HFF-Myc (cell line): ENCODE measurements at regions not wholly inside any gene's neighbourhood (a gene's known extent, or its start where the extent isn't known, plus 50 kb on each side); places are given as distances from the start of the nearest gene placed in this dataset.
A peak's percentile ranks its signal among the peaks of the same experiment; 100 is the strongest.
"Not testable (repeated sequence)": the region's sequence is repeated elsewhere in the genome, so short reads cannot be mapped to it uniquely, and the experiment has no call there.

Source experiments
- DNase-seq: peaks from one replicate; pipeline ENCODE4 v3.0.0-alpha.2; 2011; ENCODE audit warnings: low read depth; ENCODE audit errors: extremely low read depth
- H3K4me3 ChIP-seq: replicated peaks from 2 replicates; pipeline ENCODE4 v1.5.1; 2011; ENCODE audit warnings: low read depth, mild to moderate bottlenecking, control low read depth, low read length
- TF ChIP-seq, protein P1 (sequence below): IDR thresholded peaks from 2 replicates; pipeline ENCODE4 v1.5.1; 2012; ENCODE audit warnings: mild to moderate bottlenecking, low read depth, low read length, control low read depth; ENCODE audit errors: missing control alignments

DNA sequence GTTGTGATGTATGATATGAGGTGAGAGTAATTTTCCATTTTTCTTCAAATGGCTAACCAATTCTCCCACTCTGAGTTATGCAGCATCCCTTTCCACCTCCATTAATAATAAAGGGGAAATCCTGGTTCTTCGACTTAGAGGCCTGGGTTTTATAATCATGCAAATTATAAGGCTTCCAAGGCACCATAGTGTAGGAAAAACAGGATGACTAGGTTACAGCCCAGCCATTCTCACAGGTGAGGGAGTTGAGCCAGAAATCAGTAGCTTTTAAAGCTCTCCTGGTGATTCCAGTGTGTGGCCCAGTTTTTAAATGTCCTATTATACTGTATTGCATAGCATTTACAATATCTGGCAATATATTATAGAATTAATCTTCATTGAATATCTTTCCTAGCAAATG lies 203.1 kb downstream of the ARHGEF9 start:
- TF ChIP-seq, protein P1, sequence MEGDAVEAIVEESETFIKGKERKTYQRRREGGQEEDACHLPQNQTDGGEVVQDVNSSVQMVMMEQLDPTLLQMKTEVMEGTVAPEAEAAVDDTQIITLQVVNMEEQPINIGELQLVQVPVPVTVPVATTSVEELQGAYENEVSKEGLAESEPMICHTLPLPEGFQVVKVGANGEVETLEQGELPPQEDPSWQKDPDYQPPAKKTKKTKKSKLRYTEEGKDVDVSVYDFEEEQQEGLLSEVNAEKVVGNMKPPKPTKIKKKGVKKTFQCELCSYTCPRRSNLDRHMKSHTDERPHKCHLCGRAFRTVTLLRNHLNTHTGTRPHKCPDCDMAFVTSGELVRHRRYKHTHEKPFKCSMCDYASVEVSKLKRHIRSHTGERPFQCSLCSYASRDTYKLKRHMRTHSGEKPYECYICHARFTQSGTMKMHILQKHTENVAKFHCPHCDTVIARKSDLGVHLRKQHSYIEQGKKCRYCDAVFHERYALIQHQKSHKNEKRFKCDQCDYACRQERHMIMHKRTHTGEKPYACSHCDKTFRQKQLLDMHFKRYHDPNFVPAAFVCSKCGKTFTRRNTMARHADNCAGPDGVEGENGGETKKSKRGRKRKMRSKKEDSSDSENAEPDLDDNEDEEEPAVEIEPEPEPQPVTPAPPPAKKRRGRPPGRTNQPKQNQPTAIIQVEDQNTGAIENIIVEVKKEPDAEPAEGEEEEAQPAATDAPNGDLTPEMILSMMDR = no peak
- no peak for DNase-seq

DNA sequence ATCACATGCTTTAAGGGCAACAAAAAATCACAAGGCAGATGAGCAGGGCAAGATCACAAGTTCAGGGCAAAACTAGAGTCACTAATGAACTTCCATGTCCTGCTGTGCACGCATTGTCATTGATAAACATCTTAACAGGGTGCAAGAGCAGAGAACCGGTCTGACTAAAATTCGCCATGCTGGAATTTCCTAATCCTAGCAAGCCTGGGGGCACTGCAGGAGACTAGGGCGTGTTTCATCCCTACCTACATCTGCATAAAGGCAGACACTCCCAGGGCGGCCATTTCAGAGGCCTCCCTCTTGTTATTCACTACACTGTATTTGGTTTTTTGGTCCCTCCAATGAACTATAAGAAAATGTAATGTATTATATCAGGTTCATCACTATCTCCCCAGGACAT lies 203.6 kb downstream of the ARHGEF9 start:
- TF ChIP-seq, protein P1 = no peak
- no peak overlapping the region for H3K4me3 ChIP-seq
- no peak for DNase-seq

More for the DNA sequence above, 203.1 kb downstream of the ARHGEF9 start:
- H3K4me3 ChIP-seq = no peak overlapping the region

DNA sequence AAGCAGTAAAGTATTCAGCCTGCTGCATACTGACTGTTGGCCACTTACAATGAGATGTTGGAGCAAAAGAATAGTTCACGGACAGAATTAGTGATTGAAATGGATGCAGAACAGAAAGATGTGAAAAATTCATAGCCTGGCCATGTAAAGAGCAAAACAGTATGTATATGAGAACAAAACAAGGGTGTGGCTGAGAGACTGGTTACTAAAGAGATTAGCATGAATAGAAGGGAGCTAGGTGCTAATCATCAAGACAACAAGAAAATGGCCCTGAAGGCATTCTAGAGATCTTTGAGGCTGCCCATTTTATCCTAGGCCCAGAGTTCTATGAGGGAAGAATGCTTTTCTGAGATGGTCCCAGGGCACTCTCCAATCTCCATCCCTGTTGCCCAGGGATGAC lies 208.5 kb downstream of the ARHGEF9 start:
- TF ChIP-seq, protein P1 = no peak
- no peak for DNase-seq
- no peak overlapping the region for H3K4me3 ChIP-seq

DNA sequence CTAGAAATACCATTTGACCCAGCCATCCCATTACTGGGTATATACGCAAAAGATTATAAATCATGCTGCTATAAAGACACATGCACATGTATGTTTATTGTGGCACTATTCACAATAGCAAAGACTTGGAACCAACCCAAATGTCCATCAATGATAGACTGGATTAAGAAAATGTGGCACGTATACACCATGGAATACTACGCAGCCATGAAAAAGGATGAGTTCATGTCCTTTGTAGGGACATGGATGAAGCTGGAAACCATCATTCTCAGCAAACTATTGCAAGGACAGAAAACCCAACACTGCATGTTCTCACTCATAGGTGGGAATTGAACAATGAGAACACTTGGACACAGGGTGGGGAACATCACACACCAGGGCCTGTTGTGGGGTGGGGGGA lies 209.3 kb downstream of the ARHGEF9 start:
- DNase-seq, H3K4me3 ChIP-seq: not testable (repeated sequence)

DNA sequence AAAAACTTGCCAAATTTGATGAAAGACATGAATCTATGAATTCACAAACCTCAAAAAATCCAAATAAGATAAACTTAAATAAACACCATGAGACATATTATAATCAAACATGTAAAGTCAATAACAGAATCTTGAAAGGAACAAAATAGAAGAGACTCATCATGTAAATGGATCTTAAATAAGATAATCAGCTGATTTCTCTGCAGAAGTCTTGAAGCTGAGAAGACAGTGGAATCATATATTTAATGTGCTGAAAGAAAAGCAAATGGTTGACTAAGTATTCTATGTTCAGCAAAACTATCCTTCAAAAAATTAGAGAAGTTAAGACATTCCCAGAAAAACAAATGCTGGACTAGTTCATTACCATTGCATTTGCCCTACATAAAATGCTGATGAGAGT lies 215.7 kb upstream of the SPIN4 start:
- no peak overlapping the region for H3K4me3 ChIP-seq
- DNase-seq = no peak
- TF ChIP-seq, protein P1 = no peak

DNA sequence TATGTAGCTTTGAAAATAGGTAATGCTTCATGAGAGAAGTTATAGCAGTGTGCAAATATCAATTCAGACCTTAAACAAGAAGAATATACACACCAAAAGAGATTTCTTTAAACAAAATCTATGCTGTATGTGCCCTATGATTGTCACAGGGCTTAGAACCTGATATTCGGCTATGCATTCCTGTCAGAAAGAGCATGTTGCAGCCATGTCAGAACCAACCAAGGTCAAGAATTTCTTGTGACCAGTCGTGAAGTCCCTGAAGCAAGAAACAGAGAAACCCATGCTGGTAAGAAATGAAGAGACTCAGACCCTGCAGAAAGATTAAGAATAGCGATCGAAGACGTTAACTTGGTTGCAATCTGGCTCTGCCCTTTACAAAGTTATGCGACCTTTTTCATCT lies 210.3 kb upstream of the SPIN4 start:
- peak overlapping the region; percentile 79 for H3K4me3 ChIP-seq
- DNase-seq = no peak
- TF ChIP-seq, protein P1 = no peak

DNA sequence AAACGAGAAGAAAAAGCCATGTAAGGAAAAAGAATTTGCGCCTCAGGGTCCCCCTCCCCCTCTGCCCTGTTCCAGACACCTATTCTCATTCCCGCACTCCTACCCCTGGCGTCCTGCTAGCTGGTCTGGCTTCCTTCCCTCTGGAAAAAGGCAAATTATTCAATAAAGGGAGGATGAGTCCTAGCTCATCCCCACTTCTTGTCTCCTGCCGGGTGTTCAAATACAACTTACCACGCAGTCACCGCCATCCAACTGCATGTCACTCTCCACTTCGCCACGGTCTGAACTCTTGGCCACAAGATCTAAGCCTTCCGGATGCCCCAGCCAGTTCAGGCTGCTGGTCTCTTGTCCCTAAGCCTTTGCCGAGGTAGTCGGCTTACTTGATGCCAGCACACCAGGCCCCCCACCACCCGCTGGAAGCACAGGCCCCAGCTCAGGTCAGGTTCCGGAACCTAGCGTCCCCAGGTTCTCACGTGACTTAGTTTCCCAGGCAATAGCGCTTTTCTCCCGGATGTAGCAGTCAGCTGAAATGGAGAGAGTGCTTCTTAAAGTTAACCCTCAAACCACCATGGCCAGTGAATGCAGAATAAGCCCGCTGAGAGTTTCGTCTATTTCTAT lies 209.6 kb upstream of the SPIN4 start:
- peak overlapping the region; percentile 79 for H3K4me3 ChIP-seq
- peak; percentile 33 for DNase-seq
- TF ChIP-seq, protein P1 = no peak
